ENCODE measurements at regions not wholly inside any gene's neighbourhood (a gene's known extent, or its start where the extent isn't known, plus 50 kb on each side); places are given as distances from the start of the nearest gene placed in this dataset.

DNA sequence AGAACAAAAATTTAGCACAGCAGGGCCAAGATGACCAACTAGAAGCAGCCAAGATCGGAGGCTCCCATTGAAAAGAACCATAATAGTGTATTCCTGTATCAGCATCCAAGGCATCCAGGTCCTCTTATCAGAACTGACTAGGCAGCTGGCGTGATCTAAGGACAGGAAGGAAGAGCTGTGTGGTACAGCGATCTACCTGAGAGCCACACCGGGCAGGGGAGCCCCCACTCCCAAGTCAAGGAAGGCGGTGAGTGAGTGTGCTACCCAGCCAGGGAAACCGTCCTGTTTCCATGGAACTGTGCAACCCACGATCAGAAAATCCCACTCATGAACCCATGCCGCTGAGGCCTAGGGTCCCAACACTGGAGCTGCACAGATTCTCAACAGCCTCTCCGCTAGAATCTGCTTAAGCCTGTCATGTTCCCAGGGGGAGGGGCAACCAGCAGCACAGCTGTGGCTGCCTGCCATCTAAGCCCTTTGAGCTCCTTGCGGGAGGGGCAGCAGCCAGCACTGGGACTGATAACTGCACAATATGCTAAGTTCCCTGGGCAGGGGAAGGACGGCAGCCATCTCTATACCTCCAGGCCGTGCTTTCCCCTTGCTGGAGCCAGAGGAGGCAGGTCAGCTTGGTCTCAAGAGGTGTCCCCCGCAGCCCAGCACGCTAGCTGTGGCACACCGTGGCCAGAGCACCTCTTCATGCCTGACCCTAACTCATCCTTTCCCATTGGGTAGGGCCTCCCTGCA lies 213.0 kb upstream of the SMIM30 start:
- TF ChIP-seq EZH2 (IDR thresholded peaks at IDR 0.05; ENCODE audit: borderline replicate concordance, low read depth, low read length, severe bottlenecking) (no peak), CTCF (IDR thresholded peaks at IDR 0.05; ENCODE audit: borderline replicate concordance, extremely low read depth, low read length, poor library complexity, severe bottlenecking) (no peak)

Measured in DND-41 (cell line).